Forelimb muscle (tissue), 1 donor: ENCODE measurements at regions not wholly inside any gene's neighbourhood (a gene's known extent, or its start where the extent isn't known, plus 50 kb on each side); places are given as distances from the start of the nearest gene placed in this dataset.
"Not testable (repeated sequence)": the region's sequence is repeated elsewhere in the genome, so short reads cannot be mapped to it uniquely, and the experiment has no call there.

ENCODE experiments used
- DNase-seq: peaks from one replicate; pipeline ENCODE4 v3.0.0-alpha.2; 2013; ENCODE audit warnings: low read depth

- no peak for DNase-seq
Measured at GRCh38 chr20:57829805-57830514, 120.1 kb upstream of the PMEPA1 start.

DNA sequence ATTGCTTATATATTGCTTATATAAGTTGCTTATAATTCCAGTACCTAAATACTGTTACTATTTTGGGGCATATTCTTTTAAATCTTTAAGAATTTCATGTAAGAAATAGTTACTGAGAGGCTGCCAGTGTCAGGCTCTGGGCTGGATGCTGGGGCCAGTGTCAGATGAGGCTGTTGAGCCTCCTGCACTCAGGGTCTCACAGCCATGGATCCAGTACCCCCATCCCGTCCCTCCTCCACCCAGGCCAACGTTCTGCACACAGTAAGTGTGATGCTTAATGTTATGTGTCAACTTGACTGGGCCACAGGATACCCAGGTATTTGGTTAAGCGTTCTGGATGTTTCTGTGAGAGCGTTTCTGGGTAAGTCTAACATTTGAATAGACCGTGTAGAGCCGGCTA is 119.5 kb upstream of the PMEPA1 start:
- no peak for DNase-seq

GRCh38 chr20:57828696-57829095 is 118.9 kb upstream of the PMEPA1 start:
- no peak for DNase-seq

DNA sequence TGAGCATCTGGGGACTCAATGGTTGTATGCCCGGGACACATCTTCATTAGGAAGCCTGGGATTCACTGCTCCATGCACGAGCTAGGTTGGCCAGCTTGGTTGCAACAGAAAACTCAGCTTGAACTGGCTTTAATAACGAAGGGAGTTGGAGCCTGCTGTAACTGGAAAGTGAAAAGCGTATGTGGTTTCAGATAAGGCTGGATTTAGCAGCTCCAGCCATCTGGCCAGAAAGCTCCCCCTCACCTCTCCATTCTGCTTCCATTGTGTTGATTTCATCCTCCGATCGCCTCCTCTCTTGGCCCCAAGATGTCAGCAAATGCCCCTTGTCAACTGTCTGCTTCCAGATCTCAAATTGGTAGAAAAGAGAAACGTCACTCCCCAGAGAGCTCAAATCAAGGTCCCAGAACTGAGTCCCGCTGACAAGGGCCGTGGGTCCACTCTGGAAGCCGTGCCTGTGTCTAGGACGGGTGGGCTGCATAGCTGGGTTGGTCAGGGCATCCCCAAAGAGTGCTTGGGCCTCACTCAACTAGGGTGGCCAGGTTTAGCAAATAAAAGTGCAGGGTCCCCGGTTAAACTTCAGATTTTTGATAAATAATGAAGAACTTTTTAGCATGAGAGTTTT is 117.0 kb upstream of the PMEPA1 start:
- DNase-seq: no peak

DNA sequence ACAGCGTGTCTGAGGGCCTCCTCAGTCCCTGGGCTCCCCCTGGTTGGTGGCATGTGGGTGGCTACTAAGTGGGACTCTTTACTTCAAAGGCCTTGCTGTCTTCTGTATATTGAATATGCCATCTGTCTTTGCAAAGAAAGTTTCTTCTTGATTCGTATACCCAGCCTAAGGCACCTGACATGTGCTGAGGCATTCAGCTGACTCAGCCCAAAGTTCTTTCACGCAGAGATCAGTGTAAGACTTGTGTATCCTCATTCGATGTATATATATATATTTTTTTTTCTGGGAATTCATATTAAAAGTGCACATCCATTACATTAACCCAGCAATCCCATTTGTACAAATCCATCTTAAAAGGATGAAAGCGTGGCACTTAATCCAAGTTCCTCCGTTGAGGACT is 115.1 kb upstream of the PMEPA1 start:
- no peak for DNase-seq

DNA sequence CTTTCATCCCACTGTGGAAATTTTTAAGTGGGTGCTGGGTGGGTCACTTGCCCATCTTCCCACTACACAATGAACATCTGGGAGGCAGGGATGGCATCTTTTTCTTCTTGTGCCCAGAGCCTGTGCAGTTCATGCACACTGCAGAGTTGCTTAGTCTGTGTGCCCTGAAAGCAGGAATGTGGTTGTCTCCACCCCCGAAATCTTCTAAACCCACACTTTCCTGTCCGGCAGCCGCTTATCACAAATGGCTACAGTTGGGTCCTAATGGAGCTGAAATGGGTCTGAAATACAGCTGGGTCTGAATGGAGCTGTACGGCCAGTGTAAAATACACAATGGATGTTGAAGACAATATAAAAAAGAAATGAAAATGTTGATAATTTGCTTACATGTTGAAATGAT is 112.1 kb upstream of the PMEPA1 start:
- no peak for DNase-seq

DNA sequence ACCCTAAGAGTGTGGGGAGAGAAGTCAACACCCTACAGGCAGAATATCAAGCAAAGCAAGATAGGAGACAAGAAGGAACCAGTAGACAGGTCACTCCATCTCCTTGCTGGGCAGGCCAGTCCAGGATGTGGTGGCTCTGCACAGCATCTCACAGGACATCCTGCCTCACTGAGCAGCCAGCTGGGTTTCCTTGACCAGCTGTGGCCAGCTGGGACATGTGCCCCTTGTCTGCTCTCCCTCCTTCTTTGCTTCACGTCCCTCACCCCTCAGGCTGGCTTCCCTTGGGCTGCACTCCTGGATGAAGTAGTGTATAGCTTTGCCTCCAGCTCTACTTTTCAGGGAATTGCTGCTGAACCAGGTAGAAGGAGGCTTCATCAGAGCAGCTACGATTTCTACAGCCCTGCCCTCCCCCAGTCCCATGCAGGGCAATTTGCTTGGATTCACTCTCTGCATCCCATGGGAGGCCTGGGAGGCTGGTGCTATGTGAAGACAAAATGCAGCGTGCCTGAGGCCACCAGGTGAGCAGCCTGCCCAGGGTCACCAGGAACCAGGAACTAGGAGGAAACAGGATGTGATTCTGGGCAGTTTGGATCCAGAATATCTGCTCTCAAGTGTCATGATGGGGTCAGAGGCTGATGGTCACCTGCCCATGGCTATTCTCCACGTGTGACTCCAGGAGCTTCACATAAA is 110.0 kb upstream of the PMEPA1 start:
- no peak for DNase-seq

- no peak for DNase-seq
Measured at GRCh38 chr20:57819291-57819690, 109.5 kb upstream of the PMEPA1 start.

GRCh38 chr20:57818418-57819181 is 108.8 kb upstream of the PMEPA1 start:
- DNase-seq: no peak

GRCh38 chr20:57815405-57815804 is 105.6 kb upstream of the PMEPA1 start:
- no peak for DNase-seq

DNA sequence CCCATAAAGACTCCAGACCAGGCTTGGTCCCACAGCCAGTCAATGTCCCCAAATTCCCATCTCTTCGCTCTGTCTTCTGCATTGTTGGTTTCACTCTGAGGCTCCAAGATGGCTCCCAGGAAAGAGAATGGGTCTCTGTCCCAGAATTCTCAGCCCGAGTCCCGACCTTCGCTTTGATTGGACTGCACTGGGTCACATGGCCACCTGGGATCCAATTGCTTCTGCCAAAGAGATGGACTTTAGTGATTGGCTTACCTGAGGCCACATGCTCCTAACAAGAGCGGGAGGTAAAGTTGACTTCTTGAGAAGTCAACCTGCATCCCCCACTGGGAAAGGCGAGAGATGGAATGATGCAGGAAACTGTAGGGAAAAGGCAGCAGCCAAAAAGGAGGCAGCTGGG is 104.7 kb upstream of the PMEPA1 start:
- DNase-seq: no peak

GRCh38 chr20:57813509-57814269 is 103.9 kb upstream of the PMEPA1 start:
- no peak for DNase-seq

GRCh38 chr20:57812632-57813031 is 102.8 kb upstream of the PMEPA1 start:
- not testable (repeated sequence) for DNase-seq

DNA sequence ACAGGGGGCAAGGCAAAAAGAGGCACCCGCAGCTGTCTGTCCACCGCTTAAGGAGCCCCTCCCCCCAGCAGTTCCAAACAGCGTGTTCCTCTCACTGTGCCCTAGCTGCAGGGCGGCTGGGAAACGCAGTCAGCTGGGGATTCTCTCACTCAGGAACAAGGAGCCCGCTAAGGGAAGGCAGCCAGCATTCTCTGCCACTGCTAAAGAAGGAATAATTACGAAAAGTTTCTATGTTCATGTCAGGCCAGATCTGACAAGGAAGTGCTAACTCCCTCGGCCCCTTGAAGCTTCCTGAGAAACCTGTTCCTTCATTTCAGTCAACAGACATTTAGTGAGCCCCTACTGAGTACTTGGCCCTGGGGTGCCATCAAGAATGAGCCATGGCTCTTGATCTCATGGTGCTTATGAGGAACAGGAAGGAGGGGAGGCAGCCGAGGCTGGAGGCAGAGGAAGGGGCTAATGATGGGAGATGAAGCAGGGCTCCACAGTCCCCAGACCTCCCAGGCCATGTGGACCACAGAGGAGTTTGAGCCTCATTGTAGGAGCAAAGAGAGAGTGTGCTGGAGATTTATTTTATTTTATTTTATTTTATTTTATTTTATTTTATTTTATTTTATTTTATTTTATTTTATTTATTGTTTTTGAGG is 101.7 kb upstream of the PMEPA1 start:
- DNase-seq: no peak

DNA sequence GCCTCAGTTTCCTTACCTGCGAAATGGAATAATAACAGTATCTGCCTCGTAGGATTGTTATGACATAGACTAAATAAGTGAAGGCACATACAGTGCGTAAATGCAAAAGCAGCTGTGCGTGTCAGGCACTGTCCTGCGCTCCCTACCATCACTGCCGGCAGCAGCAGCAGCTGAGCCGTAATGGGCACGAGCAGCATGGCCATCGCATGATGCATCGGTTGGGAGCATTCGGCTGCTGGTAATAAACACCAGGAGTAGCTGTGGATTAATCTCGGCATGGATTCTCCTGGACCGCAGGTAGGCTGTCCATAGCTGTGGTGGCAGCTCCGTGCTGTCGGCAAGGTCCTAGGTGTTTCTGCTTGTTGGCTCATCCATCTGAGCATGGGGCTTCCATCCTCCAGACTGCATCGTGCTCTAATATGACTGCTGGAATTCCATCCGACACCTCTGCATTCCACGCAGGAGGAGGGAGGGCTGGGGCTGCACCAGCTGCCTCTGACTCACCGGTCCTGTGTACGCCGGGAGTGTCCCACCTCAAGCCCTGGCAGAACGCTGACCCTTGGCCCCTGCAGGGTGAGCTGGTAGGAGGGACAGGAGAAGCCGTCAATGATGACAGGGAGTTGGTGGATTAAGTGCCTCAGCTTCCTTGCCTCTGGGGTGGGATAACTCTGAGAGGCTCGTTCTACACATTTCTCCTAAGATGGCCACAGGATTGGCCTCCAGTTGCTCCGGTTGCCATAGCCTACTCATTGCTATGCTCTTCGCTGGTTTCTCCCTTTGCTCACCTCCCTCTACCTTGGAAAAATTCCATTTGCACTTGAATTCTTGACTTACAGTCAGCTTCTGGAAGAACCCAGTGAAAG is 100.9 kb upstream of the PMEPA1 start:
- no peak for DNase-seq

DNA sequence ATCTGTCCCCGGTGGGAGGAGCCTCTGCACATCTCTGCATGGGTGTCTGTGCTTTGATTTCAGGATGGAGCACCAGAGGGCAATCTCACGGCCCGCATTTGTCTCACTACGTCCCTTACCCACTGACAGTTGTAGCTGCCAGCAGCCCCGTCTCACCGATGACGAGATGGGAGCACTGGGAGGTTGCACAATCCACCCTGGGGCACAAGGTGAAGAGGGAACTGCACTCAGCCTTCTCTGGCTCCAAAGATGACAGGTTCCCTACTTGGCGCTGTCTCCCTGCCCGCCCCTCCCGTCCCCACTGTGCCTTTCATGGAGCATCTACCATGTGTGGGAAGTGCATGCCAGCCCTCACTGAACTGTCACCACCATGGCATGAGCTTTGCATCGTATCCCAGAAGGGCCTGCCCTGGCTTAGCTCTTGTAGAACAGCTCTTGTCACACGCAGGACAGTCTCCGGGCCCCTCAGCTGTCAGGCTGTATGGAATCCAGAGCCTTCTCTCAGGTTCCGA is 99.9 kb upstream of the PMEPA1 start:
- DNase-seq: no peak

DNA sequence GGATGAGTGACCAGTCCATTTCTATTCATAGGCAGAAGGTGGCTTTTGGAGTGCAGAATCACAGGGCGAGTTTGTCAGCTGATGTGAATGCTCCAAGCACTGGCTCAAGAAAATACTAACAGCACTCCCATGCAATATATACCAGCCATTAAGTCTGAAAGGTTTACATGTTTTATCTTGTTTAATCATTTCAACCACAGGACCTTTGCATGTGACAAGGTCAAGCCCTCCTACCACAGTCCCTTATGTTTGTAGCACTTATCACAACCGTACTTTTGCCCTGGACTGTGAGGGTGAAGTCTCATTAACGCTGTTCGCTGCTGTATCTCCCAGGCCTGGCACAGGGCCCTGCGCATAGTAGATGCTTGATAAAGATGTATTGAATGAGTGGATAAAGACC is 99.3 kb upstream of the PMEPA1 start:
- no peak for DNase-seq

DNA sequence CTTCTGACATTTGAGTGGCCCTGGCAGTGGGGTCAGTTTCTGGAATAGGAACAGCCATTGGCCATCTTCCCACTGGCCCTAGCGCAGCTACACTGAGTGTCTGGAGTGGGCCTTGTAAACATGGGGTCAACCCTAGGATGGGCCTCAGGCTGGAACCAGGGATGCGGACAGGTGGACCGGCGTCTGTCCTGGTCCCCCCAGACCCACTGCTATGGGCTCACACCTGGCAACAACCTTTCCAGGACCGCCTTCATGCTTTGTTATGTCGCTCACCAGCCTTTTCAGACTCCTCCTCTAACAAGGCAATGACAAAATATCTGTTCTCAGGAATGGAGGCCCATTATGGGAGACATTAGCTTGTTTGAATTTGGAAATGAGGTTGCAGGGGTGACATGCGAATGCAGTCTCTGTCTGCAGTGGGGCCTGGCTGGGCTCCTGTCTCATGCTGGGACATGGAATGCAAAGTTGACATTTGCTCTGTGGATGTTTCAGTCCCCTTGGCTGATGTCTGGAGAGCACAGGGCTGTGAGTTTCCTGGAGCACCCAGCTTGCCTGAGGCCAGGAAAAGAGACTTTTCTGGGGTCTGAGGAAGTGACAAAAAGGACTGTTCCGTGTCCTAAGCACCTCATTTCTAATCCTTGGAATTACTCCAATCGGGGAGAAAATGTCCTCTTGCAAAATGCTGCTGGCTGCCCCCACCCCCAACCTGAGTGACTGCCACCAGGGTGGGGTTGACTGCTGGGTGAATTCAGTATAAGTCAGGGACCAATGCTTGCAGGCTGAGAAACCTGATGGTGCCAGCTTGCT is 98.7 kb upstream of the PMEPA1 start:
- no peak for DNase-seq
